ENCODE measurements at regions not wholly inside any gene's neighbourhood (a gene's known extent, or its start where the extent isn't known, plus 50 kb on each side); places are given as distances from the start of the nearest gene placed in this dataset.

DNA sequence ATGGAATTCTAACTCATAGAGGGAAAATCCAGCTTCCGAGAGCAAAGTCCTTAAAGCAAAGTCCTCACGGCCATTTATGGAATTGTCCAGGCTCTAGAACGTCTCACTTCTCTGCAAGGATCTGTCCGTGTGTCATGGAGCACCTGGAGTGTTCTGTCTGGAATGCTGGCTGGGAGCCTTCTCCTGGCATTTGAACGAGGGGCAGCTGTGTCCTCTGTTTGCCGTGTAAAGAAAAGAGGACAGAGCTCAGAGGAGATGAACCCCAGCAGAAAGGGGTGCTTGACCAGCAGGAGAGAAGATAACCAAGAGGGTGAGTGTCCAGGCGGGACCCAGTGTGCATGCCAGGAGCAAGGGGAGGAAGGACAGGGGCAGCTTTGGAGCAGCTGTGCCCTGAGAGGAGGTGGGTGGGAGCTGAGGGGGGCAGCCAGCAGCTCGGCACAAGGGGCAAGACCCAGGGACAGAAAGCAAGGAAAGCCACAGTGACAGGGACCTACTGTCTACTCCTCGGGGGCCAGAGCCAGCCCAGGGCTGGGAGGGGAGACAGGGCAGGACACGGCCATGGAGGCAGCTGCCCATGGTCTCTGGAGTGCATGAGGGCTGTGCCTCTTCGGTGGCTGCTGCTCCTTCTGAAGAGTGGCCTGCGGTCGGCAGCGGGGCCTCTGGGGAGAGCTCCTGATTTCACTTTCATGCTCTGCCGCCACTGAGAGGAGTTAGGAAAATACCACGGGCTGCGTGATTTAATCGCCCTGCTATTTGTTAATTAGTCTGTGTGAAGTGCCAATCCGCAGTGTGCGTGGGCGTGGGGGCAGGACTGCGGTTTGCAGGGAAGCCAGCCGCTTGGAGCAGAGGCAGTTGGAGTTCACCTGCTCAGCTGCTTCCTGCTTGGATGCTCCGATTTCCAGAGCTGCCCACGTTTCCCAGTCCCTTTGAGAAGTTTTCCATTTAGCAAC is 149.3 kb upstream of the SHH start:
- no peaks in the 10 kb centered on the region for H3K36me3 ChIP-seq (ENCODE audit: control insufficient read depth, insufficient read depth, low read length)
- H3K4me3 ChIP-seq (ENCODE audit: low read depth, low read length), result no peak overlapping the region
- FAIRE-seq, result peak; percentile 77
- peak; percentile 85 for DNase-seq (ENCODE audit: low read depth)
- no peaks in the 10 kb centered on the region for H3K27me3 ChIP-seq (ENCODE audit: control insufficient read depth, insufficient read depth, low read length)
- TF ChIP-seq, protein P1, sequence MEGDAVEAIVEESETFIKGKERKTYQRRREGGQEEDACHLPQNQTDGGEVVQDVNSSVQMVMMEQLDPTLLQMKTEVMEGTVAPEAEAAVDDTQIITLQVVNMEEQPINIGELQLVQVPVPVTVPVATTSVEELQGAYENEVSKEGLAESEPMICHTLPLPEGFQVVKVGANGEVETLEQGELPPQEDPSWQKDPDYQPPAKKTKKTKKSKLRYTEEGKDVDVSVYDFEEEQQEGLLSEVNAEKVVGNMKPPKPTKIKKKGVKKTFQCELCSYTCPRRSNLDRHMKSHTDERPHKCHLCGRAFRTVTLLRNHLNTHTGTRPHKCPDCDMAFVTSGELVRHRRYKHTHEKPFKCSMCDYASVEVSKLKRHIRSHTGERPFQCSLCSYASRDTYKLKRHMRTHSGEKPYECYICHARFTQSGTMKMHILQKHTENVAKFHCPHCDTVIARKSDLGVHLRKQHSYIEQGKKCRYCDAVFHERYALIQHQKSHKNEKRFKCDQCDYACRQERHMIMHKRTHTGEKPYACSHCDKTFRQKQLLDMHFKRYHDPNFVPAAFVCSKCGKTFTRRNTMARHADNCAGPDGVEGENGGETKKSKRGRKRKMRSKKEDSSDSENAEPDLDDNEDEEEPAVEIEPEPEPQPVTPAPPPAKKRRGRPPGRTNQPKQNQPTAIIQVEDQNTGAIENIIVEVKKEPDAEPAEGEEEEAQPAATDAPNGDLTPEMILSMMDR (IDR thresholded peaks at IDR 0.05; ENCODE audit: insufficient read depth, low read length, severe bottlenecking), result no peak

DNA sequence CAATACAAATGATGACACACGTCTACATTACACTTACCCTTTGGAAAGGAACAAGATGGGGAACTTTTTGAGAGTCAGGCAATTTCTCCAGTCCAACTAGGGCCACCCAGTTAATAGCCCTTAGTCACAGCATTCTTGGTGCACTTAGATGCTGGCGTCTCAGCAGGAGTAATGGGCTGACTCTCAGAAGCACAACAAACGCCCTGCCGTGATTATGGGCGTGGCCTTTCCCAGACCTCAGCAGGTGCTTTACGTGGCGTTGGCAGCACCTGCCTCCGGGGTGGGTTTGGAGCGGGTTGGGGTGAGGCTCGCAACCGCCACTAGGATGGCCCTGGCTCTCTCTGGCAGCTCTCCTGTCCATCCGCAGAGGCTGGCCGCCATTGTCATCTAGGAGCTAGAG is 147.6 kb upstream of the SHH start:
- no peak for DNase-seq (ENCODE audit: low read depth)
- H3K27me3 ChIP-seq (ENCODE audit: control insufficient read depth, insufficient read depth, low read length), result peaks cover 5% of the 10 kb centered on the region
- no peak for FAIRE-seq
- TF ChIP-seq, protein P1 (IDR thresholded peaks at IDR 0.05; ENCODE audit: insufficient read depth, low read length, severe bottlenecking), result no peak
- H3K4me3 ChIP-seq (ENCODE audit: low read depth, low read length), result no peak overlapping the region
- H3K36me3 ChIP-seq (ENCODE audit: control insufficient read depth, insufficient read depth, low read length), result no peaks in the 10 kb centered on the region

DNA sequence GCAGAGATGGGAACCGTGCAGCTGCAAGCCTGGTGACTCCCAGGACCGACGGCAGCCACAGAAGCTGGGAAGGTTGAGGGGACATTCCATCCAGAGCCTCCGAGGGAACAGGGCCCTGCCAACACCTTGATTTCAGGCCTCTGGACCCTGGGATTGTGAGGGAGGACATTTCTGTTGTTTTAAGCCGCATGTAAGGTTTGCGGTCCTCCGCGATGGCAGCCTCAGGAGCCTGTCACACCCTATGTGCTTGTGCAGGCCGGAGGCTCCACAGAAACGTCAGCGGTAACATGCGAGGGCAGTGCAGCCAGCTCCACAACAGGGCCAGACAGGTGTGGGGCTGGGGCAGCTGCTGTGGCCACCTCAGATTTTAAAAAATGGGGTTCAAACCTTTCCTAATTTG is 144.7 kb upstream of the SHH start:
- Histone ChIP-seq H3K4me3 (ENCODE audit: low read depth, low read length) (no peak overlapping the region), H3K27me3 (ENCODE audit: control insufficient read depth, insufficient read depth, low read length) (peaks cover 7% of the 10 kb centered on the region), H3K36me3 (ENCODE audit: control insufficient read depth, insufficient read depth, low read length) (no peaks in the 10 kb centered on the region)
- FAIRE-seq (no peak), DNase-seq (ENCODE audit: low read depth) (no peak)
- TF ChIP-seq, protein P1 (IDR thresholded peaks at IDR 0.05; ENCODE audit: insufficient read depth, low read length, severe bottlenecking), result no peak

DNA sequence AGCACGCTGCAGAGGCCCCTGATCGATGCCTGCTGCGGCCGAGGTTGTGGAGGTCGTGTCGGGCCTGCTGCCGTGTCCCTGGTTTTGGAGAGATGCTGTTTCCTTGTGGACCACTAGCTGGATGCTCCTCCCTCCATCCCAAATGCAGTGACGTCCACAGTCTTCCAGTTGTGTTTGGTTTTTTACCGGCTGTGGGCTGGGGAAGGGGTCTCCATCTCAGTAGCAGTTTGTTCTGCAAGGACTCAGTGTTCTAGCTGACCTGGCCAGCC is 143.0 kb upstream of the SHH start:
- TF ChIP-seq, protein P1 (IDR thresholded peaks at IDR 0.05; ENCODE audit: insufficient read depth, low read length, severe bottlenecking), result no peak
- H3K27me3 ChIP-seq (ENCODE audit: control insufficient read depth, insufficient read depth, low read length), result peaks cover 7% of the 10 kb centered on the region
- no peak for DNase-seq (ENCODE audit: low read depth)
- no peak for FAIRE-seq
- H3K36me3 ChIP-seq (ENCODE audit: control insufficient read depth, insufficient read depth, low read length), result no peaks in the 10 kb centered on the region
- H3K4me3 ChIP-seq (ENCODE audit: low read depth, low read length), result no peak overlapping the region

DNA sequence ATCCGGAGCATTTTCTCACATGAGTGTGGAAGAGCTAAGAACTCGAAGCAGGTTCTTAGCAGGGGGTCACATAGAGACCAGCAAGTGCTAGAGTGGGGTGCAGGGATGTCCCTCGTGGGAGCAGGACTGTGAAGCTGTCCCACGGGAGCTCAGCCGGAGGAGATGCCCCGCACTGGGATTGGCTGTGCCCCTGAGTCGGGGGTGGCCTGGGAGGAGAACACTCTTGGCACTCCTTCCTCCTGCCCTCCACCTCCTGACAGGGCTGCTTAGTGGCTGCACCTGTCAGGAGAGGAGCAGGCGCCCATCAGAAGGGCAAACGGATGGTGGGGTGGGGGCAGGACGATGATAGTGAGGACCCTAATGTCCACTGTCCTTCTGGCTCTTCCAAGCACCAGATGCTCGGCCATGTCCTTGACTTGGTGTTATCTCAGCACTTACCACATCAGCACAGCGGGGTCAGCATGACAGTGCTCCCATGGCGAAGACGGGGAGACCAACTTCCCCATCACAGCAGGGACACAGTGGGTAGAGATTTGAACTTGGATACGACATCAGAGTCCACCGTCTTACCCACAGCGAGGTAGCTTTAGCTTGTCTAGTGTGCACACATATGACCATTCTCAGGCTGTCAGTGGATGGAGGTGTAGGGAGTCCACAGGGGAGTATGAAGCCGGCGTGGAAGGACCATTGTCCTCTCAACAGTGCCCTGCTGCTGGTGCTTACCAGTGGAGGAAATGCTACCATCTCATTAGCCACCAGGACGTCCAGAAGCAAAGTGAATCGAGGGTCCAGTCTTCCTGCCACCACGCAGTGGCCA is 142.5 kb upstream of the SHH start:
- FAIRE-seq, result peak; percentile 66
- no peaks in the 10 kb centered on the region for H3K36me3 ChIP-seq (ENCODE audit: control insufficient read depth, insufficient read depth, low read length)

More for the DNA sequence above, 142.5 kb upstream of the SHH start:
- DNase-seq (ENCODE audit: low read depth), result no peak
- Histone ChIP-seq H3K27me3 (ENCODE audit: control insufficient read depth, insufficient read depth, low read length) (peaks cover 7% of the 10 kb centered on the region), H3K4me3 (ENCODE audit: low read depth, low read length) (no peak overlapping the region)
- TF ChIP-seq, protein P1 (IDR thresholded peaks at IDR 0.05; ENCODE audit: insufficient read depth, low read length, severe bottlenecking), result no peak

Data from bronchial epithelial cell (primary cell).